Activated CD8-positive, alpha-beta memory T cell treated with anti-CD3 and anti-CD28 coated beads for 4 hours (primary cell): ENCODE measurements at regions not wholly inside any gene's neighbourhood (a gene's known extent, or its start where the extent isn't known, plus 50 kb on each side); places are given as distances from the start of the nearest gene placed in this dataset.

Source experiments
- DNase-seq, 2 donors: peaks; one replicate each; pipeline ENCODE4 v3.0.0-alpha.2; 2020; ENCODE audit warnings: low read depth in 2 of 2

- DNase-seq = no peak
Observed at GRCh38 chr2:57937456-57937855, 109.2 kb upstream of the VRK2 start.

GRCh38 chr2:57941816-57942215, 104.8 kb upstream of the VRK2 start:
- no peak for DNase-seq

GRCh38 chr2:57943315-57943714, 103.3 kb upstream of the VRK2 start:
- DNase-seq = no peak

GRCh38 chr2:57947398-57947797, 99.2 kb upstream of the VRK2 start:
- no peak for DNase-seq

- no peak for DNase-seq
Observed at GRCh38 chr2:57954020-57954419, 92.6 kb upstream of the VRK2 start.

- no peak for DNase-seq
Observed at GRCh38 chr2:57957238-57957637, 89.4 kb upstream of the VRK2 start.

GRCh38 chr2:57959390-57959789, 87.2 kb upstream of the VRK2 start:
- DNase-seq = no peak

GRCh38 chr2:57962861-57963260, 83.7 kb upstream of the VRK2 start:
- DNase-seq = no peak

- DNase-seq = no peak
Observed at GRCh38 chr2:57965219-57965618, 81.4 kb upstream of the VRK2 start.

GRCh38 chr2:57965961-57966360, 80.6 kb upstream of the VRK2 start:
- no peak for DNase-seq

GRCh38 chr2:57973621-57974186, 72.9 kb upstream of the VRK2 start:
- no peak for DNase-seq

- no peak for DNase-seq
Observed at GRCh38 chr2:57979158-57979557, 67.4 kb upstream of the VRK2 start.

- DNase-seq = no peak
Observed at GRCh38 chr2:57981083-57981768, 65.4 kb upstream of the VRK2 start.

GRCh38 chr2:57987835-57988573, 58.6 kb upstream of the VRK2 start:
- DNase-seq = no peak

- no peak for DNase-seq
Observed at GRCh38 chr2:57990118-57990725, 56.4 kb upstream of the VRK2 start.
